ENCODE measurements at regions not wholly inside any gene's neighbourhood (a gene's known extent, or its start where the extent isn't known, plus 50 kb on each side); places are given as distances from the start of the nearest gene placed in this dataset.

- DNase-seq (ENCODE audit: insufficient read length, low spot score) (no peak), FAIRE-seq (no peak)
- TF ChIP-seq POLR2A (IDR thresholded peaks at IDR 0.05; ENCODE audit: low read depth, low read length) (no peak), PAX5 (IDR thresholded peaks at IDR 0.05; ENCODE audit: insufficient read depth, low read length, severe bottlenecking) (no peak), POU2F2 (IDR thresholded peaks at IDR 0.05; ENCODE audit: low read depth, low read length) (no peak), TAF1 (IDR thresholded peaks at IDR 0.05; ENCODE audit: low read depth, low read length) (no peak), SPI1 (IDR thresholded peaks at IDR 0.05; ENCODE audit: low read depth, low read length) (no peak), POLR2AphosphoS5 (IDR thresholded peaks at IDR 0.05; ENCODE audit: low read depth, low read length) (no peak)
Measured at GRCh38 chr19:30802424-30803013, 430.3 kb downstream of the ZNF536 start.

GRCh38 chr19:30799865-30800755, 427.9 kb downstream of the ZNF536 start:
- TF ChIP-seq TAF1 (IDR thresholded peaks at IDR 0.05; ENCODE audit: low read depth, low read length) = no peak
- no peak for TF ChIP-seq POU2F2 (IDR thresholded peaks at IDR 0.05; ENCODE audit: low read depth, low read length)
- no peak for TF ChIP-seq POLR2A (IDR thresholded peaks at IDR 0.05; ENCODE audit: low read depth, low read length)
- no peak for TF ChIP-seq PAX5 (IDR thresholded peaks at IDR 0.05; ENCODE audit: insufficient read depth, low read length, severe bottlenecking)
- TF ChIP-seq POLR2AphosphoS5 (IDR thresholded peaks at IDR 0.05; ENCODE audit: low read depth, low read length) = no peak
- TF ChIP-seq SPI1 (IDR thresholded peaks at IDR 0.05; ENCODE audit: low read depth, low read length) = no peak
- DNase-seq (ENCODE audit: insufficient read length, low spot score) (peak; percentile 49), FAIRE-seq (no peak)

GRCh38 chr19:30795727-30796126, 423.5 kb downstream of the ZNF536 start:
- DNase-seq (ENCODE audit: insufficient read length, low spot score) (no peak), FAIRE-seq (no peak)
- TF ChIP-seq TAF1 (IDR thresholded peaks at IDR 0.05; ENCODE audit: low read depth, low read length) = no peak
- TF ChIP-seq POLR2A (IDR thresholded peaks at IDR 0.05; ENCODE audit: low read depth, low read length) = no peak
- no peak for TF ChIP-seq POU2F2 (IDR thresholded peaks at IDR 0.05; ENCODE audit: low read depth, low read length)
- no peak for TF ChIP-seq SPI1 (IDR thresholded peaks at IDR 0.05; ENCODE audit: low read depth, low read length)
- no peak for TF ChIP-seq POLR2AphosphoS5 (IDR thresholded peaks at IDR 0.05; ENCODE audit: low read depth, low read length)
- no peak for TF ChIP-seq PAX5 (IDR thresholded peaks at IDR 0.05; ENCODE audit: insufficient read depth, low read length, severe bottlenecking)

GRCh38 chr19:30792561-30793505, 420.6 kb downstream of the ZNF536 start:
- no peak for FAIRE-seq
- no peak for DNase-seq (ENCODE audit: insufficient read length, low spot score)
- TF ChIP-seq PAX5 (IDR thresholded peaks at IDR 0.05; ENCODE audit: insufficient read depth, low read length, severe bottlenecking) (no peak), POLR2AphosphoS5 (IDR thresholded peaks at IDR 0.05; ENCODE audit: low read depth, low read length) (no peak), TAF1 (IDR thresholded peaks at IDR 0.05; ENCODE audit: low read depth, low read length) (no peak), POLR2A (IDR thresholded peaks at IDR 0.05; ENCODE audit: low read depth, low read length) (no peak), SPI1 (IDR thresholded peaks at IDR 0.05; ENCODE audit: low read depth, low read length) (no peak), POU2F2 (IDR thresholded peaks at IDR 0.05; ENCODE audit: low read depth, low read length) (no peak)

- TF ChIP-seq POLR2A (IDR thresholded peaks at IDR 0.05; ENCODE audit: low read depth, low read length) (no peak), PAX5 (IDR thresholded peaks at IDR 0.05; ENCODE audit: insufficient read depth, low read length, severe bottlenecking) (no peak), POU2F2 (IDR thresholded peaks at IDR 0.05; ENCODE audit: low read depth, low read length) (no peak), SPI1 (IDR thresholded peaks at IDR 0.05; ENCODE audit: low read depth, low read length) (no peak), POLR2AphosphoS5 (IDR thresholded peaks at IDR 0.05; ENCODE audit: low read depth, low read length) (no peak), TAF1 (IDR thresholded peaks at IDR 0.05; ENCODE audit: low read depth, low read length) (no peak)
- no peak for DNase-seq (ENCODE audit: insufficient read length, low spot score)
- no peak for FAIRE-seq
Measured at GRCh38 chr19:30791088-30791487, 418.9 kb downstream of the ZNF536 start.

- TF ChIP-seq TAF1 (IDR thresholded peaks at IDR 0.05; ENCODE audit: low read depth, low read length) (no peak), SPI1 (IDR thresholded peaks at IDR 0.05; ENCODE audit: low read depth, low read length) (no peak), PAX5 (IDR thresholded peaks at IDR 0.05; ENCODE audit: insufficient read depth, low read length, severe bottlenecking) (no peak), POLR2AphosphoS5 (IDR thresholded peaks at IDR 0.05; ENCODE audit: low read depth, low read length) (no peak), POU2F2 (IDR thresholded peaks at IDR 0.05; ENCODE audit: low read depth, low read length) (no peak), POLR2A (IDR thresholded peaks at IDR 0.05; ENCODE audit: low read depth, low read length) (no peak)
- DNase-seq (ENCODE audit: insufficient read length, low spot score) (no peak), FAIRE-seq (no peak)
Measured at GRCh38 chr19:30790056-30790680, 418.0 kb downstream of the ZNF536 start.

GRCh38 chr19:30788105-30788765, 416.1 kb downstream of the ZNF536 start:
- no peak for FAIRE-seq
- no peak for TF ChIP-seq POLR2AphosphoS5 (IDR thresholded peaks at IDR 0.05; ENCODE audit: low read depth, low read length)
- TF ChIP-seq PAX5 (IDR thresholded peaks at IDR 0.05; ENCODE audit: insufficient read depth, low read length, severe bottlenecking) = no peak
- no peak for TF ChIP-seq TAF1 (IDR thresholded peaks at IDR 0.05; ENCODE audit: low read depth, low read length)
- no peak for TF ChIP-seq POLR2A (IDR thresholded peaks at IDR 0.05; ENCODE audit: low read depth, low read length)
- no peak for TF ChIP-seq POU2F2 (IDR thresholded peaks at IDR 0.05; ENCODE audit: low read depth, low read length)
- TF ChIP-seq SPI1 (IDR thresholded peaks at IDR 0.05; ENCODE audit: low read depth, low read length) = no peak

More at GRCh38 chr19:30788105-30788765, 416.1 kb downstream of the ZNF536 start:
- DNase-seq (ENCODE audit: insufficient read length, low spot score) = no peak
